ENCODE measurements at regions not wholly inside any gene's neighbourhood (a gene's known extent, or its start where the extent isn't known, plus 50 kb on each side); places are given as distances from the start of the nearest gene placed in this dataset.
"Not testable (repeated sequence)": the region's sequence is repeated elsewhere in the genome, so short reads cannot be mapped to it uniquely, and the experiment has no call there.

GRCh38 chr6:15922510-15923250 is 206.2 kb upstream of the MYLIP start:
- no peak for DNase-seq

GRCh38 chr6:15921243-15921642 is 207.6 kb upstream of the MYLIP start:
- no peak for DNase-seq

- no peak for DNase-seq
Measured at GRCh38 chr6:15916581-15916980, 212.3 kb upstream of the MYLIP start.

- no peak for DNase-seq
Measured at GRCh38 chr6:15915508-15916178, 213.2 kb upstream of the MYLIP start.

- no peak for DNase-seq
Measured at GRCh38 chr6:15914553-15914952, 214.3 kb upstream of the MYLIP start.

GRCh38 chr6:15913573-15913972 is 215.3 kb upstream of the MYLIP start:
- no peak for DNase-seq

GRCh38 chr6:15912505-15913400 is 216.1 kb upstream of the MYLIP start:
- no peak for DNase-seq

GRCh38 chr6:15911753-15912504 is 217.0 kb upstream of the MYLIP start:
- DNase-seq: no peak

GRCh38 chr6:15909290-15910070 is 219.4 kb upstream of the MYLIP start:
- no peak for DNase-seq

- DNase-seq: no peak
Measured at GRCh38 chr6:15908871-15909270, 220.0 kb upstream of the MYLIP start.

- no peak for DNase-seq
Measured at GRCh38 chr6:15907914-15908518, 220.9 kb upstream of the MYLIP start.

GRCh38 chr6:15907220-15907913 is 221.5 kb upstream of the MYLIP start:
- DNase-seq: not testable (repeated sequence)

- DNase-seq: no peak
Measured at GRCh38 chr6:15906420-15907016, 222.4 kb upstream of the MYLIP start.

GRCh38 chr6:15905488-15906419 is 223.1 kb upstream of the MYLIP start:
- no peak for DNase-seq

GRCh38 chr6:15904651-15905376 is 224.1 kb upstream of the MYLIP start:
- no peak for DNase-seq

- no peak for DNase-seq
Measured at GRCh38 chr6:15901141-15902115, 227.5 kb upstream of the MYLIP start.

- no peak for DNase-seq
Measured at GRCh38 chr6:15898693-15899092, 230.2 kb upstream of the MYLIP start.
